ENCODE measurements at regions not wholly inside any gene's neighbourhood (a gene's known extent, or its start where the extent isn't known, plus 50 kb on each side); places are given as distances from the start of the nearest gene placed in this dataset.

GRCh38 chr1:81149649-81150325, 650.9 kb upstream of the ADGRL2 start:
- no peak for TF ChIP-seq ZBTB7A (IDR thresholded peaks at IDR 0.05; ENCODE audit: low read depth)
- TF ChIP-seq TEAD4 (IDR thresholded peaks at IDR 0.05) = no peak

GRCh38 chr1:81144240-81144825, 656.4 kb upstream of the ADGRL2 start:
- TF ChIP-seq RAD21 (IDR thresholded peaks at IDR 0.05; ENCODE audit: low read depth) (no peak), FOXM1 (IDR thresholded peaks at IDR 0.05; ENCODE audit: borderline replicate concordance, low read depth) (no peak), NFIC (IDR thresholded peaks at IDR 0.05) (no peak), CREB1 (IDR thresholded peaks at IDR 0.05; ENCODE audit: low read depth) (no peak), TCF12 (IDR thresholded peaks at IDR 0.05; ENCODE audit: low read depth) (no peak), TAF1 (IDR thresholded peaks at IDR 0.05; ENCODE audit: low read depth) (no peak), ZBTB7A (IDR thresholded peaks at IDR 0.05; ENCODE audit: low read depth) (no peak), TEAD4 (IDR thresholded peaks at IDR 0.05) (no peak), CEBPB (IDR thresholded peaks at IDR 0.05) (no peak), EP300 (IDR thresholded peaks at IDR 0.05; ENCODE audit: borderline replicate concordance) (no peak), USF1 (IDR thresholded peaks at IDR 0.05) (no peak), REST (IDR thresholded peaks at IDR 0.05; ENCODE audit: low read depth) (no peak), YY1 (IDR thresholded peaks at IDR 0.05; ENCODE audit: low read depth) (no peak)

GRCh38 chr1:81142099-81142826, 658.5 kb upstream of the ADGRL2 start:
- no peak for TF ChIP-seq USF1 (IDR thresholded peaks at IDR 0.05)
- no peak for TF ChIP-seq TCF12 (IDR thresholded peaks at IDR 0.05; ENCODE audit: low read depth)
- no peak for TF ChIP-seq RAD21 (IDR thresholded peaks at IDR 0.05; ENCODE audit: low read depth)
- no peak for TF ChIP-seq CREB1 (IDR thresholded peaks at IDR 0.05; ENCODE audit: low read depth)
- no peak for TF ChIP-seq MAX (IDR thresholded peaks at IDR 0.05)
- no peak for TF ChIP-seq REST (IDR thresholded peaks at IDR 0.05; ENCODE audit: low read depth)
- no peak for TF ChIP-seq TAF1 (IDR thresholded peaks at IDR 0.05; ENCODE audit: low read depth)
- TF ChIP-seq NFIC (IDR thresholded peaks at IDR 0.05) = no peak
- TF ChIP-seq CEBPB (IDR thresholded peaks at IDR 0.05) = no peak
- no peak for TF ChIP-seq EP300 (IDR thresholded peaks at IDR 0.05; ENCODE audit: borderline replicate concordance)
- no peak for TF ChIP-seq TEAD4 (IDR thresholded peaks at IDR 0.05)
- TF ChIP-seq YY1 (IDR thresholded peaks at IDR 0.05; ENCODE audit: low read depth) = no peak
- TF ChIP-seq ZBTB7A (IDR thresholded peaks at IDR 0.05; ENCODE audit: low read depth) = no peak
- TF ChIP-seq FOXM1 (IDR thresholded peaks at IDR 0.05; ENCODE audit: borderline replicate concordance, low read depth) = no peak
- TF ChIP-seq EGR1 (IDR thresholded peaks at IDR 0.05) = no peak

GRCh38 chr1:81135524-81135923, 665.2 kb upstream of the ADGRL2 start:
- no peak for TF ChIP-seq EGR1 (IDR thresholded peaks at IDR 0.05)
- no peak for TF ChIP-seq NFIC (IDR thresholded peaks at IDR 0.05)
- no peak for TF ChIP-seq FOXM1 (IDR thresholded peaks at IDR 0.05; ENCODE audit: borderline replicate concordance, low read depth)
- no peak for TF ChIP-seq ZBTB7A (IDR thresholded peaks at IDR 0.05; ENCODE audit: low read depth)
- no peak for TF ChIP-seq REST (IDR thresholded peaks at IDR 0.05; ENCODE audit: low read depth)
- TF ChIP-seq TCF12 (IDR thresholded peaks at IDR 0.05; ENCODE audit: low read depth) = no peak
- no peak for TF ChIP-seq TEAD4 (IDR thresholded peaks at IDR 0.05)
- TF ChIP-seq YY1 (IDR thresholded peaks at IDR 0.05; ENCODE audit: low read depth) = no peak
- TF ChIP-seq EP300 (IDR thresholded peaks at IDR 0.05; ENCODE audit: borderline replicate concordance) = no peak
